ENCODE measurements at regions not wholly inside any gene's neighbourhood (a gene's known extent, or its start where the extent isn't known, plus 50 kb on each side); places are given as distances from the start of the nearest gene placed in this dataset.

- Histone ChIP-seq H3K4me3 (no peak overlapping the region), H3K9me3 (no peaks in the 10 kb centered on the region), H3K4me1 (no peaks in the 10 kb centered on the region), H3K36me3 (no peaks in the 10 kb centered on the region), H3K27me3 (no peaks in the 10 kb centered on the region), H3K27ac (no peak overlapping the region)
- no peak for TF ChIP-seq CTCF (IDR thresholded peaks at IDR 0.05)
- intact Hi-C loops (cut with DNase I): no loop called here
- DNase-seq (ENCODE audit: low spot score in 2 of 2): no peak
These were observed 665.0 kb downstream of the ELAVL2 start for GRCh38 chr9:23160952-23161469.

GRCh38 chr9:23162789-23163188 is 663.3 kb downstream of the ELAVL2 start:
- no peak for TF ChIP-seq CTCF (IDR thresholded peaks at IDR 0.05)
- no peak for DNase-seq (ENCODE audit: low spot score in 2 of 2)

GRCh38 chr9:23171479-23171878 is 654.6 kb downstream of the ELAVL2 start:
- Histone ChIP-seq H3K27ac (no peak overlapping the region), H3K36me3 (no peaks in the 10 kb centered on the region), H3K27me3 (no peaks in the 10 kb centered on the region), H3K4me1 (no peaks in the 10 kb centered on the region), H3K9me3 (no peaks in the 10 kb centered on the region), H3K4me3 (no peak overlapping the region)
- TF ChIP-seq CTCF (IDR thresholded peaks at IDR 0.05): no peak
- DNase-seq (ENCODE audit: low spot score in 2 of 2): no peak
- intact Hi-C loops (cut with DNase I): no loop called here

More at GRCh38 chr9:23162789-23163188, 663.3 kb downstream of the ELAVL2 start:
- H3K9me3 ChIP-seq: no peaks in the 10 kb centered on the region
- no peak overlapping the region for H3K4me3 ChIP-seq
- no peaks in the 10 kb centered on the region for H3K27me3 ChIP-seq
- H3K27ac ChIP-seq: no peak overlapping the region
- no peaks in the 10 kb centered on the region for H3K4me1 ChIP-seq
- intact Hi-C loops (cut with DNase I): no loop called here
- no peaks in the 10 kb centered on the region for H3K36me3 ChIP-seq

- Histone ChIP-seq H3K4me1 (no peaks in the 10 kb centered on the region), H3K4me3 (no peak overlapping the region), H3K27me3 (no peaks in the 10 kb centered on the region), H3K9me3 (no peaks in the 10 kb centered on the region), H3K27ac (no peak overlapping the region), H3K36me3 (no peaks in the 10 kb centered on the region)
- TF ChIP-seq CTCF (IDR thresholded peaks at IDR 0.05): no peak
- DNase-seq (ENCODE audit: low spot score in 2 of 2): no peak
- intact Hi-C loops (cut with DNase I): no loop called here
These were observed 653.8 kb downstream of the ELAVL2 start for GRCh38 chr9:23172206-23172605.

- no peaks in the 10 kb centered on the region for H3K36me3 ChIP-seq
- H3K27me3 ChIP-seq: no peaks in the 10 kb centered on the region
- no peak overlapping the region for H3K4me3 ChIP-seq
- no peak for DNase-seq (ENCODE audit: low spot score in 2 of 2)
- TF ChIP-seq CTCF (IDR thresholded peaks at IDR 0.05): no peak
- H3K4me1 ChIP-seq: no peaks in the 10 kb centered on the region
- intact Hi-C loops (cut with DNase I): no loop called here
- H3K27ac ChIP-seq: no peak overlapping the region
- no peaks in the 10 kb centered on the region for H3K9me3 ChIP-seq
These were observed 652.9 kb downstream of the ELAVL2 start for GRCh38 chr9:23172979-23173637.

Data from ascending aorta (tissue), 2 donors.